Peyer's patch (tissue), 4 donors: ENCODE measurements at regions not wholly inside any gene's neighbourhood (a gene's known extent, or its start where the extent isn't known, plus 50 kb on each side); places are given as distances from the start of the nearest gene placed in this dataset.

Experiments used
- DNase-seq, 3 donors: peaks; one replicate each; pipeline ENCODE4 v3.0.0-alpha.2; 2017 to 2019
- H3K27ac ChIP-seq, 4 donors: fragments of 200-600 bp; sonication (generic); one replicate each; pipeline ENCODE4 v1.5.1; 2016 to 2019
- H3K27me3 ChIP-seq, 2 donors: fragments of 200-600 bp; sonication (generic); one replicate each; pipeline ENCODE4 v1.5.1; 2019
- H3K36me3 ChIP-seq, 3 donors: fragments of 200-600 bp; sonication (generic); one replicate each; pipeline ENCODE4 v1.5.1; 2016 to 2019
- H3K4me1 ChIP-seq, 4 donors: fragments of 200-600 bp; sonication (generic); one replicate each; pipeline ENCODE4 v1.5.1; 2016 to 2019
- H3K4me3 ChIP-seq, 4 donors: fragments of 200-600 bp; sonication (generic); 1 replicate in 3 of 4; 2 replicates in 1 of 4; pipeline ENCODE4 v1.5.1; 2016 to 2019; ENCODE audit warnings: mild to moderate bottlenecking in 1 of 4
- H3K9me3 ChIP-seq, 4 donors: fragments of 200-600 bp; sonication (generic); one replicate each; pipeline ENCODE4 v1.5.1; 2016 to 2019; ENCODE audit warnings: mild to moderate bottlenecking in 1 of 4
- POLR2A ChIP-seq, 2 donors: fragments of 450-650 bp; IDR thresholded peaks; one replicate each; pipeline ENCODE4 v1.5.1; 2017; ENCODE audit warnings: antibody characterized with exemption in 2 of 2, mild to moderate bottlenecking in 2 of 2, moderate library complexity in 2 of 2
- TF ChIP-seq, protein P1 (sequence below), 6 experiments: fragments of 450-650 bp in 4 of 6; fragments of 200-600 bp in 2 of 6; sonication (generic) in 1 of 6; IDR thresholded peaks; one replicate each; pipeline ENCODE4 v1.5.1; 2017 to 2019; ENCODE audit warnings: antibody characterized with exemption in 6 of 6, mild to moderate bottlenecking in 3 of 6, moderate library complexity in 1 of 6

DNA sequence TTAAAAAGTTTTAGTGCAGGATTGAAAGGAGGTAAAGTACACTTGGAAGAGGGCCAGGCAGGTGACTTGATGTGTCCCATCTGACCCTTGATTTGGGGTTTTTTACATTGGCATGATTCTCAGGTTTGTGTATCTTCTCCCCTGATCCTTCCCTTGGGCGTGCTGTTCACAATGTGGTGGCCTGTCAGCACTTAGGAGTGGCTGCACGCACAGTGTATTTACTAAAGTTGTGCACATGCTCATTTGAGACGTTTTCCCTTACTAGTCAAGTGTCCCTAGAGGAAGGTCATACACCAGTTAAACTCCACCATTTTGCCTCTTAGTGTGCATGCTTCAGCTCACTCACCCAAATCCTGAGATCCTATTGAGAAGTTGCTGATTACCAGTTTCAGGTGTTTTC lies 145.7 kb upstream of the PLEKHA5 start:
- H3K4me3 ChIP-seq: no peak overlapping the region
- H3K9me3 ChIP-seq: no peaks in the 10 kb centered on the region
- no peak for TF ChIP-seq POLR2A (IDR thresholded peaks at IDR 0.05)
- TF ChIP-seq, protein P1, sequence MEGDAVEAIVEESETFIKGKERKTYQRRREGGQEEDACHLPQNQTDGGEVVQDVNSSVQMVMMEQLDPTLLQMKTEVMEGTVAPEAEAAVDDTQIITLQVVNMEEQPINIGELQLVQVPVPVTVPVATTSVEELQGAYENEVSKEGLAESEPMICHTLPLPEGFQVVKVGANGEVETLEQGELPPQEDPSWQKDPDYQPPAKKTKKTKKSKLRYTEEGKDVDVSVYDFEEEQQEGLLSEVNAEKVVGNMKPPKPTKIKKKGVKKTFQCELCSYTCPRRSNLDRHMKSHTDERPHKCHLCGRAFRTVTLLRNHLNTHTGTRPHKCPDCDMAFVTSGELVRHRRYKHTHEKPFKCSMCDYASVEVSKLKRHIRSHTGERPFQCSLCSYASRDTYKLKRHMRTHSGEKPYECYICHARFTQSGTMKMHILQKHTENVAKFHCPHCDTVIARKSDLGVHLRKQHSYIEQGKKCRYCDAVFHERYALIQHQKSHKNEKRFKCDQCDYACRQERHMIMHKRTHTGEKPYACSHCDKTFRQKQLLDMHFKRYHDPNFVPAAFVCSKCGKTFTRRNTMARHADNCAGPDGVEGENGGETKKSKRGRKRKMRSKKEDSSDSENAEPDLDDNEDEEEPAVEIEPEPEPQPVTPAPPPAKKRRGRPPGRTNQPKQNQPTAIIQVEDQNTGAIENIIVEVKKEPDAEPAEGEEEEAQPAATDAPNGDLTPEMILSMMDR (IDR thresholded peaks at IDR 0.05): no peak
- no peaks in the 10 kb centered on the region for H3K27me3 ChIP-seq
- no peaks in the 10 kb centered on the region for H3K36me3 ChIP-seq
- H3K27ac ChIP-seq: no peak overlapping the region
- DNase-seq: no peak
- no peaks in the 10 kb centered on the region for H3K4me1 ChIP-seq

DNA sequence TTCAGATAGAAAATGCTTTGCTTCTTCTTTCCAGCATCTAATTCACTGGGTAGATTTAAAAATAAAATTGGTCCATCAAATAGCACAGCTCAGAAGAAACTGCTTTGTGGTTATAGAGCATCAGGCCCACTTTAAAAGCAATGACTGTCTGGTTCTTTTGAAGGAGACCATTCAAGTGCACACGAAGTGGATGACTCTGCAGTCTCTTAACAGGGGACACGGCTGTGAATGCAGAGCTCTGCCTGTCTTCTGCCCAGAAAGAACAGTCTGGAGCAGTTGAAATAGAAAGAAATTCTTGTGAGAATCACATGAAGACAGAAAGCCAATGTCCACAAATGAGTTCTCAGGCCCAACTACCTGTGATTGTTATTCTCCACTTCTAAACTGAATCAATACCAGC lies 138.7 kb upstream of the PLEKHA5 start:
- H3K9me3 ChIP-seq: no peaks in the 10 kb centered on the region
- TF ChIP-seq, protein P1 (IDR thresholded peaks at IDR 0.05): no peak
- TF ChIP-seq POLR2A (IDR thresholded peaks at IDR 0.05): no peak
- H3K36me3 ChIP-seq: no peaks in the 10 kb centered on the region
- H3K4me1 ChIP-seq: no peaks in the 10 kb centered on the region
- H3K27me3 ChIP-seq: no peaks in the 10 kb centered on the region
- DNase-seq: no peak
- H3K4me3 ChIP-seq: no peak overlapping the region
- no peak overlapping the region for H3K27ac ChIP-seq

DNA sequence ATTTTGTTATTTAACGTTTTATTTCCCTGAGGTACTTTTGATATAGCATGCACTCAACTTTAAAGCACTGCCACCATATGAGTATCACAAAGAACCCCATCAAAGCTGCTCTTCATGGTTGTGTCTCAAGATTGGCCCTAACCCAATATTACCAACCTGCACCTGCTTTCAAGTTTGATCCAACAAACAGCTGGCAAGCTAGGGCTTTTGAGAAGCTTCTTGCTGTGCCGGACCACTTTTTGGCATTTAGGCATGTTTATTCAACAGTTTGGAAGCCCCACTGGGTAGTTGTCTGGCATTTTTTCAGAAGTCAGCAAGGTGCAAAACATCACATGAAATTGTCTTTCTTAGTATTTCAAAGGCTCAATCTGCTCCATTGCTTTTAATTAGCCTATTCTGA lies 137.2 kb upstream of the PLEKHA5 start:
- no peaks in the 10 kb centered on the region for H3K4me1 ChIP-seq
- no peaks in the 10 kb centered on the region for H3K27me3 ChIP-seq
- H3K36me3 ChIP-seq: no peaks in the 10 kb centered on the region
- no peak overlapping the region for H3K4me3 ChIP-seq
- TF ChIP-seq, protein P1 (IDR thresholded peaks at IDR 0.05): no peak
- no peak for DNase-seq
- H3K27ac ChIP-seq: no peak overlapping the region
- H3K9me3 ChIP-seq: no peaks in the 10 kb centered on the region

DNA sequence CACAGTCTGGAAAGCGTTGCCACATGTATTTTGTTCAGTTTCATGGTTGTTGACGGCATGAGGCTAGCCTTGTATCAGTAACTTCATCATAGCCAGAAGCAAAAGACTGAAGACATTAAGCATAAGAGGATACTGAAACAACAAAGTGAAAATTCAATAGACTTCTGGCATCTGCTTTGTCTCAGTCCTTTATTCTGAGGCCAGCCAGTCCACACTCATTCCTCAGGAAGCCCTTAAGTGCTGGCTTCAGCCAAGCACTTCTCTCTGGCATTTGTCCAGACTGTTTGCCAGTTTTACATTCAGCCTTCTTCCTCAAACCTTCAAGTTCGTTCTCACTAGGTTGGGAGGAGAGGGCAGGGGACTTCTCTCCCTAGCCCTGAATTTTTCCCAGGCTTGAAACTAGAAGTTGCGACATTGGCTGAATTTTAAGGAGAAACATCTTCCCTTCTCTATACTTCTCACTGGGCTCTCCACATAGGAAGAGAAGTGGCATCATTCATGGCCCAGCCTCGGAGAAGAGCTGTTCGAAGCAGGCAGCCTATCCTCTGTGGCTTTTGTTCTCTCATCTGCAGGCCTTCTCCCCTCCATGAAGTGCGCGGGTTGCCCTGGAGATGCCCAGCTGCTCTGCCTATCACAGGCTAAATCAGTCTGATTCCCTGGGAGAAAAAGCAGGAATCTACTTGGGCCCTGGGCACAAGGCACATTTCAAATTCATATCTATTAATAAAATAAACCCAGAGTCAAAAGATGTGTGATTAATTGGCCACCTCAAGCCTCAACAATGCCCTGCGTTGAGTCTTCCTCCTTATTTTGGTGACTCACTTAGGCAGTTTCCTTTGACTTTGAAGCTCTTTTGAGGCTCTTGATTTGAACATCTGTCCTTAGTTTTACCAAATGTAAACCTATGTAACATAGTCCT lies 130.9 kb upstream of the PLEKHA5 start:
- no peaks in the 10 kb centered on the region for H3K27me3 ChIP-seq
- no peak overlapping the region for H3K27ac ChIP-seq
- no peaks in the 10 kb centered on the region for H3K36me3 ChIP-seq
- no peak for TF ChIP-seq POLR2A (IDR thresholded peaks at IDR 0.05)
- TF ChIP-seq, protein P1 (IDR thresholded peaks at IDR 0.05): no peak
- H3K4me1 ChIP-seq: no peaks in the 10 kb centered on the region
- no peak overlapping the region for H3K4me3 ChIP-seq
- no peaks in the 10 kb centered on the region for H3K9me3 ChIP-seq
- no peak for DNase-seq

DNA sequence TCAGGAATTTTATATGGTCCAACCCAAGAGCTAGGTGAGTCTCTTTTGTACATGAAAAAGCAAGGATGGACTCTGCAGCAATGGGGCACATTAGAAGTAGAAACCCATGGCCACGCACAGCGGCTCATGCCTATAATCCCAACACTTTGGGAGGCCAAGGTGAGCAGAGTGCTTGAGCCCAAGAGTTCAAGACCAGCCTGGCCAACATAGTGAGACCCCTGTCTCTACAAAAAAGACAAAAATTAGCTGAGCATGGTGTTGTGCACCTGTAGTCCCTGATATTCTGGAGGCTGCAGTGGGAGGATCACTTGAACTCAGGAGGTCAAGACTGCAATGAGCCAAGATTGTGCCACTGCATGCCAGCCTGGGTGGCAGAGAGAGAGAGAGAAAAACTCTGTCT lies 128.7 kb upstream of the PLEKHA5 start:
- H3K9me3 ChIP-seq: no peaks in the 10 kb centered on the region
- TF ChIP-seq, protein P1 (IDR thresholded peaks at IDR 0.05): no peak
- TF ChIP-seq POLR2A (IDR thresholded peaks at IDR 0.05): no peak
- no peak overlapping the region for H3K4me3 ChIP-seq
- no peaks in the 10 kb centered on the region for H3K36me3 ChIP-seq
- H3K27me3 ChIP-seq: no peaks in the 10 kb centered on the region
- H3K27ac ChIP-seq: no peak overlapping the region
- no peaks in the 10 kb centered on the region for H3K4me1 ChIP-seq
- DNase-seq: no peak
